Central memory CD8-positive, alpha-beta T cell (primary cell): ENCODE measurements at regions not wholly inside any gene's neighbourhood (a gene's known extent, or its start where the extent isn't known, plus 50 kb on each side); places are given as distances from the start of the nearest gene placed in this dataset.

Source experiments
- ATAC-seq: fragments of 150-1000 bp; cut with Tn5 transposase; replicated peaks from 2 replicates; pipeline ENCODE4 v1.10.0; 2022; ENCODE audit warnings: mild to moderate bottlenecking, moderate FRiP score, moderate number of reproducible peaks; ENCODE audit not compliant: poor library complexity, severe bottlenecking; ENCODE audit errors: extremely low read depth
- DNase-seq, 2 donors: peaks; one replicate each; pipeline ENCODE4 v3.0.0; 2021; ENCODE audit warnings: low spot score in 2 of 2
- H3K27ac Mint-ChIP-seq: one replicate; pipeline ENCODE4 v1.8.0; 2022; ENCODE audit warnings: low read depth, mild to moderate bottlenecking, moderate library complexity, mixed read lengths
- H3K27me3 Mint-ChIP-seq: one replicate; pipeline ENCODE4 v1.8.0; 2022; ENCODE audit warnings: mixed read lengths
- H3K36me3 Mint-ChIP-seq: one replicate; pipeline ENCODE4 v1.8.0; 2022; ENCODE audit warnings: mild to moderate bottlenecking, moderate library complexity, mixed read lengths; ENCODE audit not compliant: insufficient read depth
- H3K4me1 Mint-ChIP-seq: one replicate; pipeline ENCODE4 v1.8.0; 2022; ENCODE audit warnings: mixed read lengths
- H3K4me3 Mint-ChIP-seq: one replicate; pipeline ENCODE4 v1.8.0; 2022; ENCODE audit warnings: mild to moderate bottlenecking, moderate library complexity, mixed read lengths
- H3K9me3 Mint-ChIP-seq: one replicate; pipeline ENCODE4 v1.8.0; 2022; ENCODE audit warnings: mixed read lengths

DNA sequence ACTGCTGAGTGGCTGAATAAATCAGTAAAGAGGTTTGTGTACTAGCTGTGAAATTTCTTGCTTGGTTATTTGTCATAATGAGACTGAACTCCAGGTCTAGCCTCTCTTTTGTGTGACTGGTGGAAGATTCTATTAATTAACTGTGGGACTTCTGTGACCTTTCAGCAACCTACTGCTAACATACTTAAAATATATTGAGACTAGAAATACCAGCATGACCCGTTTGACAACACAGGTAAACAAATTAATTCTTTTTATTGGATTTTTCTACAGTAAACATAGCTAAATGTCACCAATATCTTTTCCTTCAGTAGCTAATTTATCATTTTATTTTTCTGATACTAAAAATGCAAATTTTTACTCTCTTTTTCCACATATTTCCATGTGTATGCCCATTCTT lies 390.4 kb upstream of the KCNN2 start:
- H3K36me3 Mint-ChIP-seq: no peaks in the 10 kb centered on the region

DNA sequence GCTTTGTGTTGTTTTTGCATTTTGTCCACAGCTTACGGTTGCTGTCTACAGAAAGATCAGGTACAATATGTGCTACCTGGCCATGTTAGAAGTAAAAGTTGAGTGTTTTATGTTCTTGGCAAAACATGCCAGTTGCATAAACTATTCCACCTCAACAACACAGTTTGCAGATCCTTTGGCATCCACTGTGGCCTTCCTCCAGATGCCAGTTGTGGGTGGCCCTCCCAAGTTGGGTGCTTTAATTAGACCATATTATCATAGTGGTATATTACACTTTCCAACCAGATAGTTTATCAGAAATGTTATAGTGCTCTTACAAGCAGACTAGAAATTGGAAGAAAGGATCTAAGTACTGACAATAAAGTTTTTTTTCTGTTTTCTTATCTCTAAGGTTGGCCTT lies 386.9 kb upstream of the KCNN2 start:
- no peak for ATAC-seq
- Mint-ChIP-seq H3K9me3 (peaks cover 6% of the 10 kb centered on the region), H3K27me3 (no peaks in the 10 kb centered on the region), H3K4me3 (no peak overlapping the region), H3K27ac (no peak overlapping the region), H3K4me1 (no peaks in the 10 kb centered on the region), H3K36me3 (no peaks in the 10 kb centered on the region)
- DNase-seq: no peak

More for the DNA sequence above, 390.4 kb upstream of the KCNN2 start:
- ATAC-seq: no peak
- no peak overlapping the region for H3K4me3 Mint-ChIP-seq
- DNase-seq: no peak
- peaks cover 15% of the 10 kb centered on the region for H3K9me3 Mint-ChIP-seq
- H3K27ac Mint-ChIP-seq: no peak overlapping the region
- H3K4me1 Mint-ChIP-seq: no peaks in the 10 kb centered on the region
- no peaks in the 10 kb centered on the region for H3K27me3 Mint-ChIP-seq

DNA sequence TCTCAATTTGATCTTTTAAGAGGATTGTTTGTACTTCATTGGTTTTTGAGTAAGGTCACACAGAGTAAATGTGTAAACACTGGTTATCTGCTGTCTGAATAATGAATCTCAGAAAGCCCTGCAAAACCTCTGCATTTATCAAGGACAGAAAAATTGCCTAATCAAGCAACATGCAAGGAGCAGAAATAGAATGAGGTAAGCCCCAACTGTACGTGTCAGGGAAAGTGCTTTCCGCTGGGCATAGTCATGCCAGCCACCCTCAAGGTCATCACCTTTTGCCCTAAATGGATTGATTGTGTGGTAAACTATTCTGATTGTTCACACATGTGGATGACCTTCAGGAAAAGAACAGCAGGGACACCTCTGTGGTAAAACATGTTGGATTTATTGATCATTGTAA lies 376.9 kb upstream of the KCNN2 start:
- no peak overlapping the region for H3K4me3 Mint-ChIP-seq
- H3K27me3 Mint-ChIP-seq: no peaks in the 10 kb centered on the region
- no peak overlapping the region for H3K27ac Mint-ChIP-seq
- DNase-seq (no peak), ATAC-seq (no peak)
- H3K4me1 Mint-ChIP-seq: no peaks in the 10 kb centered on the region
- H3K9me3 Mint-ChIP-seq: no peaks in the 10 kb centered on the region
- H3K36me3 Mint-ChIP-seq: no peaks in the 10 kb centered on the region

DNA sequence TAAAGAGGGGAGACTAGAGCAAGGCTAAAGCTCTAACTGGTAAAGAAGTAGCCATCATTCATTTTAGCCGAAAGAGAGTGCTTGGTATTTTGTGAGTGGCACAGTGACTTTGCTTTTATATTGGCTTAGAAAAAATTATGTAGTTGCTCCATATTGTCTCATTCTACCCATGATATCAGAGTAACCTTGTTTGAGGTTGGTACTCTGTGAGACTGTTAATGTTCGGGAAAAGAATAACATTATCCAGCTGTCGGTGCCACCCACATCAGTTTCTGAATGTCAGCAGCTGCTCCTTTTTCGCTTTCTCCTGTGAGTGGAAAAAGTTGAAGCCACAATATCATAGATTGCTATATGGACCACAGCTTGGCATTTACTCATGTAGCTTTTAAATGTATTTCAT lies 376.4 kb upstream of the KCNN2 start:
- Mint-ChIP-seq H3K9me3 (no peaks in the 10 kb centered on the region), H3K4me3 (no peak overlapping the region), H3K4me1 (no peaks in the 10 kb centered on the region), H3K27ac (no peak overlapping the region), H3K27me3 (no peaks in the 10 kb centered on the region), H3K36me3 (no peaks in the 10 kb centered on the region)
- DNase-seq (no peak), ATAC-seq (no peak)

DNA sequence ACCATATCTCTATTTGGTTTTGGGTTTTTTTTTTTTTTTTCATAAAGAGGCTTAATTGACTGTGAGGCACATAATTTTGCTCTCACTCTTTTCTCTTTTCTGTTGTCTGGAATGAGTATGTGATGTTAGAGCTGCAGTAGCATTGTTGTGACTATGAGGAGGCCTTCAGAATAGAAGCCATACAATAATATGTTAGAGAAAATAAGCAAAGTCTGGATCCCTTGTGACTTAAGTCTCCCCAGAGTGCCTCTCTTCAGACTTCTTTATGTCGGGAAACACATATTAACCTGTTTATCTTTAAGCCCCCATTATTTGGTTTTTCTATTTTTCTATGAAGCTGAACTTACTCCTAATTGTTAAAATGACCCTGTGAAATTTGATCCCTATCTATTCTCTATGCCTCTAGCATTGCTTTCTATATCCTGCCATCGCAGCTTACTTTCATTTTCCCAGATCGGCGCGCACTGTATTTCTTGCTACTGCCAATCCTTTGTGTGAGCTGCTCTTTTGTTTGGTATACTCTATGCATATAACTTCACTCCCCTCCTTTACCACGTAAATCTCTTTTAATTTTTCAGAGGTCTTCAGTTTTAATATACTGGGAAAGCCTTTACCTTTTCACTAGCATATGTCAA lies 372.5 kb upstream of the KCNN2 start:
- H3K36me3 Mint-ChIP-seq: no peaks in the 10 kb centered on the region
- H3K27me3 Mint-ChIP-seq: no peaks in the 10 kb centered on the region
- ATAC-seq (no peak), DNase-seq (no peak)
- no peaks in the 10 kb centered on the region for H3K9me3 Mint-ChIP-seq
- H3K4me1 Mint-ChIP-seq: no peaks in the 10 kb centered on the region
- no peak overlapping the region for H3K27ac Mint-ChIP-seq
- no peak overlapping the region for H3K4me3 Mint-ChIP-seq

DNA sequence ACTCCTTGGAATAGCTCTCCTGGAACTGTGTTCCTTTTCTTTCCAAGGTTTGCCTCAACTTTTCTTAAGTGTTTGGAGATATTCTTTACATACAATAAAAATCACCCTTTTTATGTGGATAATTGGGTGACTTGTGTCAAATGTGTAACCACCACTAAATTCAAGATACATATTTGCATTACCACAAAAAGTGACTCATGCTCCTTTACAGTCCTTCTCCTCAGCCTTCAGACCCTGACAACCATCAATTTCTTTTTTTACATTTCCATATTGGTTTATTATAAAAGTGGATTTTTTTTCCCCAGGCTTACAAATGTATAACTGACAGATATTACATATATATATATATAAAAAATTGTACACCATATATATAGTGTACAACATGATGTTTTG lies 372.0 kb upstream of the KCNN2 start:
- H3K36me3 Mint-ChIP-seq: no peaks in the 10 kb centered on the region
- no peak for ATAC-seq

DNA sequence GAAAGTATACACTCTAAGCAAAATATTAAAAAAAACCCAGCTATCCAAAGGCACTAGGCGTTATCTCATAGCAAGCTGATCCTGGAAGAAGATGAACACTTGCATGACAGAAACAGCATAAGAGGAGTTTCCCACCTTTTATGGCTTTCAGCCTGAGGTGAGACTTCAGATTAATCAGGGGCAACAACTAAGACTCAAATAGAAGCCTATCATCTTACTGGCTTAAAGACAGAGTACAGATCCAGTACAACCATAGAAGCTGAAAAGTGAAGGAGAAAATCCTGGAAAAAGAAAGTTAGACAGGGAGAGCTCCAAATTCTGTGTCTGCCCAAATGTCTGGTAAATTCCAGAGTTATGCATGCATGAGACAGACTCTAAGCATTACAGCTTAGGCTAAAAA lies 360.8 kb upstream of the KCNN2 start:
- Mint-ChIP-seq H3K9me3 (peaks cover 5% of the 10 kb centered on the region), H3K27me3 (no peaks in the 10 kb centered on the region), H3K4me1 (no peaks in the 10 kb centered on the region), H3K4me3 (no peak overlapping the region), H3K27ac (no peak overlapping the region), H3K36me3 (no peaks in the 10 kb centered on the region)
- ATAC-seq: no peak
- DNase-seq: no peak

More for the DNA sequence above, 372.0 kb upstream of the KCNN2 start:
- Mint-ChIP-seq H3K27me3 (no peaks in the 10 kb centered on the region), H3K4me1 (no peaks in the 10 kb centered on the region), H3K4me3 (no peak overlapping the region), H3K9me3 (no peaks in the 10 kb centered on the region), H3K27ac (no peak overlapping the region)
- no peak for DNase-seq

DNA sequence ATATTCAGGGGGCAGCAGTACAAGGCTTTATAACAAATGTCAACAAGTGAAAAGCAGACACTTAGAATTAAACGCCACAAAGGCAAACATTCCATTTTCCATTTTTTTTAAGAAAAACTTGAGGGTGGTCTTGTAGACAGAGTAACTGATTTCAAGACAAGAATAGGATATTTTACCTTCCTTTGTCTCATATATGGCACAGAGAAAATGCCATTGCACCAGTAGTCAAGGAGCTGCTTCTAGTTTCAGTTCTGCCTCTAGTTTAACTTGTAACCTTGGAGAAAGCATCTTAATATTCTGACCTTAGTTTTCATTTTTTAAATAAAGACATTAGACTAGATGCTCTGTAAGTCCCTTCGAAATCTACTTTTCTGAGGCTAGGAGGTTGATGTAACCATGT lies 355.3 kb upstream of the KCNN2 start:
- Mint-ChIP-seq H3K36me3 (no peaks in the 10 kb centered on the region), H3K4me1 (no peaks in the 10 kb centered on the region), H3K27ac (no peak overlapping the region), H3K27me3 (no peaks in the 10 kb centered on the region), H3K4me3 (no peak overlapping the region), H3K9me3 (peaks cover 5% of the 10 kb centered on the region)
- DNase-seq (no peak), ATAC-seq (no peak)

DNA sequence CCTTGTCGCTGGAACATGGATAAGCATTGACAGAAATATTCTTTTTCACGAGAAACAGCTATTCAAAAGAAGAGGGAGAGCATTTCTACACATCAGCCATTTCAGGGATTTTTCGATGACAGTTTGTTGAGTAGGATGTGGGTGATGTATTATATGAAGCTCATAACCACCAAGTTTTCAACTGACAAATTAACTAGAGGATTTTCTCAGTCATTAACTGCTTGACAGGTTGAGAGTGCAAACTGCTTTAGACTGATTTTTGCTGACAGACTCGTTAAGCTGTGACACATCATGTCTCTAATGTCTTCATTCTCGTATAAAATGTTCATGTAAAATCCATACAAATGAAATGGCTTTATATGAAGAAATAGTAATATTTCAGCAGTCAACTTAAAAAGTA lies 354.2 kb upstream of the KCNN2 start:
- Mint-ChIP-seq H3K9me3 (peaks cover 5% of the 10 kb centered on the region), H3K27me3 (no peaks in the 10 kb centered on the region), H3K27ac (no peak overlapping the region), H3K4me1 (no peaks in the 10 kb centered on the region), H3K4me3 (no peak overlapping the region), H3K36me3 (no peaks in the 10 kb centered on the region)
- DNase-seq (no peak), ATAC-seq (no peak)

DNA sequence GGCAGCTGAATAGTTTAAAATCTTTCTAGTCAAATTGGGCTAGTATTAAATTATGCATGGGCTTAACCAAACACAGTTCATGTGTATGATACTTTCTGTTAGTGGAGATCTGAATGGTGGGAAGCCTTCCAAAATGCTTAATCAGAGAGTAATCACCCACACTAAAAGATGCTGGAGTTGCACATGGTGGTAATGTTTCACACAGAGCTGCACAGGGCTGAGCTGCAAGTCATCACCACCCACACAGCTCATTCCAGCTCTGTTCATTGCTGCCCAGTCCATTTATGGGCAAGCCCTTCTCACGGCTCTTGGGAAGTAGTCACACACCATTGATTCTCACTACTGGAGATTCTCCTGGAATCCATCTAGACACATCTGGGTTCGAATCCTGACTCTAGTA lies 351.5 kb upstream of the KCNN2 start:
- DNase-seq: no peak
- ATAC-seq: no peak
- no peaks in the 10 kb centered on the region for H3K27me3 Mint-ChIP-seq
- no peaks in the 10 kb centered on the region for H3K4me1 Mint-ChIP-seq
- no peaks in the 10 kb centered on the region for H3K36me3 Mint-ChIP-seq
- H3K27ac Mint-ChIP-seq: no peak overlapping the region
- no peaks in the 10 kb centered on the region for H3K9me3 Mint-ChIP-seq
- H3K4me3 Mint-ChIP-seq: no peak overlapping the region

DNA sequence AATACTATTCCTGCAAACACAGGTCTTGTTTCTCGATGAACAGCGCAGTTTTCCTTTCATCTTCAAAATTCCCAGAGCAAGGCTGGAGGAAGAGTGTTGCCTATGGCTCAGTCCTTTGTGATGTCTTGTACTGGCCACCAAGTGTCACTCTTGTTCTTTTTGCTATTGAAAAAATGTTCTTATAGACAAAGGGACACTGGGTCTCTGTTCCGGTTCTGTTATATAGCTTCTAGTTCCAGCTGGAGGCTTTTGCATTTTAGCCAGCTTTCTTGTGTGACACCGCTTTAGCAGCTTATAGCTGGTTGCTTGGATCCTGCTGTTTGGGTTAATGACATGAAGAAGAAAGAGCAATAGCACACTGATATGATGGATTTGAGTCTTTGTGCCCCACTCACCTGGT lies 343.7 kb upstream of the KCNN2 start:
- peaks cover 2% of the 10 kb centered on the region for H3K36me3 Mint-ChIP-seq
- DNase-seq: no peak
- H3K4me3 Mint-ChIP-seq: no peak overlapping the region
- H3K27me3 Mint-ChIP-seq: no peaks in the 10 kb centered on the region
- peaks cover 6% of the 10 kb centered on the region for H3K9me3 Mint-ChIP-seq
- ATAC-seq: no peak
- no peaks in the 10 kb centered on the region for H3K4me1 Mint-ChIP-seq
- no peak overlapping the region for H3K27ac Mint-ChIP-seq

DNA sequence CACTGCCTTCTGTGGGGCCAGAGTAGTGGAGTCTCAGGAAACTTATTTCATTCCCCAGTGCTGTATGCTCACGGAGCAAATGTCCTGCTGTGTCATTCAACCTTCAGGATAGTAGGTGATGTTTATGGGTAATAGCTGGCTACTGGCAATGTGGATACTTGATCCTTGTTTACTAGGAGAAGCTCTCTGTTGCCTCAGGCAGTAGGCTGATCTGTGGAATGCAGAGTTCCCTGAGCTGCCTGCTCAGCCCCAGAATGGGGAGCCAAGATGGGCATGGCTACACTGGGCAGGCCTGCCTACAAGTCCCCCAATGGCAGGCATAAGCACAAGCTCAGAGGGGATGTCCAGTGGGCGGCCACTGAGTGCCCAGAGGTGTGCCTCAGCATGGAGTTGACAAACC lies 323.1 kb upstream of the KCNN2 start:
- no peaks in the 10 kb centered on the region for H3K4me1 Mint-ChIP-seq
- H3K27me3 Mint-ChIP-seq: no peaks in the 10 kb centered on the region
- H3K9me3 Mint-ChIP-seq: peaks cover 15% of the 10 kb centered on the region
- H3K36me3 Mint-ChIP-seq: no peaks in the 10 kb centered on the region
- DNase-seq (no peak), ATAC-seq (no peak)
- H3K4me3 Mint-ChIP-seq: no peak overlapping the region
- H3K27ac Mint-ChIP-seq: no peak overlapping the region

DNA sequence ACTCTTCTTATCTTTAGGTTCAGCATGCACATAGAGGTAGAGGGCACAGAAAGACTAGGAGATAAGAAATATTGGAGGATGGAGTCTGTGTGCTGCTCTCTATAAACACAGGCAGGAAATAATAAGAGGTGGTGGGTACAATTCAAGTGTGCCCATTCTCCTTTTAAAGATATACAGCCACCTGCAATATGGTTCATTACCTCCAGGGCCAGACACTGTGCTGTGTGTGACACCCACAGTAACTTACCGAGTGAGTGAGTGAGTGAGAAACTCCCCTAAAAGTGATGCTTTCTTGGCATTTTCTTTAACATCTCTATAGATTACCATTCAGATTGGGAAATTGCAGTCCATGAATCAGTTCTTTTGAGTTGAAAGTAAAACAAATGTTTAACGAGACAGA lies 311.8 kb upstream of the KCNN2 start:
- H3K27me3 Mint-ChIP-seq: peaks cover 17% of the 10 kb centered on the region
- H3K4me1 Mint-ChIP-seq: no peaks in the 10 kb centered on the region
- ATAC-seq (no peak), DNase-seq (no peak)
- no peaks in the 10 kb centered on the region for H3K36me3 Mint-ChIP-seq
- H3K27ac Mint-ChIP-seq: no peak overlapping the region
- peaks cover 7% of the 10 kb centered on the region for H3K9me3 Mint-ChIP-seq
- H3K4me3 Mint-ChIP-seq: no peak overlapping the region

DNA sequence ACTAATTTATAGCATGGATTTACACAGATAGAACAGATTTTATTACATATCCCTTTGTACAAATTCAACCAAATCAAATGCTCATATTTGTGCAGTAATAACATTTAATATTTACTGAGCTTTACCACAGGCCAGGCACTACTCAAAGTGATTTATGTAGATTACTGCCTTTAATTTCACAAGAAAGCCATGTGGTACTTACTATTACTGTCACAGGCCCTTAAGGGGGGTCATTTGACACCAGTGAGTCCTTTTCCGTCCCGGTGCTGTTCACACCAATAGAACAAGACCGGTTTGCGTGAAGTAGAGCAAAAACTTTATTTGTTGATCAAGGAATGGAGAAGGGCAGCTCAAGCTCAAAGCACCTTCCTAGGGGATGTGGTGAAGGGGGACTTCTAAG lies 308.5 kb upstream of the KCNN2 start:
- Mint-ChIP-seq H3K4me3 (no peak overlapping the region), H3K27me3 (peaks cover 39% of the 10 kb centered on the region), H3K27ac (no peak overlapping the region), H3K36me3 (peaks cover 2% of the 10 kb centered on the region), H3K9me3 (peaks cover 16% of the 10 kb centered on the region), H3K4me1 (no peaks in the 10 kb centered on the region)
- no peak for ATAC-seq
- DNase-seq: no peak
